Astrocyte (in vitro differentiated cells and primary cell): ENCODE measurements at regions not wholly inside any gene's neighbourhood (a gene's known extent, or its start where the extent isn't known, plus 50 kb on each side); places are given as distances from the start of the nearest gene placed in this dataset.
A peak's percentile ranks its signal among the peaks of the same experiment; 100 is the strongest.

ENCODE experiments used
- DNase-seq: peaks from one replicate; pipeline ENCODE4 v3.0.0-alpha.2; 2010; ENCODE audit warnings: low read depth
- FAIRE-seq: peaks from 2 replicates; lab custom pipeline; 2011; peaks lifted over from hg19 to GRCh38; lab: Jason Lieb, UNC
- H2AFZ ChIP-seq: 2 replicates; pipeline ENCODE4 v1.6.0; 2012; ENCODE audit warnings: low read depth, low read length, inconsistent platforms
- H3K27ac ChIP-seq: 2 replicates; pipeline ENCODE4 v1.5.1; 2011; ENCODE audit warnings: low read depth, low read length, inconsistent platforms
- H3K27me3 ChIP-seq: 2 replicates; pipeline ENCODE4 v1.6.0; 2011; ENCODE audit warnings: low read length, inconsistent platforms; ENCODE audit not compliant: insufficient read depth
- H3K36me3 ChIP-seq: 2 replicates; pipeline ENCODE4 v1.5.1; 2011; ENCODE audit warnings: low read length, inconsistent platforms; ENCODE audit not compliant: insufficient read depth
- H3K4me1 ChIP-seq: 2 replicates; pipeline ENCODE4 v1.5.1; 2011; ENCODE audit warnings: low read length, inconsistent platforms; ENCODE audit not compliant: insufficient read depth
- H3K4me2 ChIP-seq: 2 replicates; pipeline ENCODE4 v1.6.0; 2012; ENCODE audit warnings: low read length, inconsistent platforms
- H3K4me3 ChIP-seq: 2 replicates; pipeline ENCODE4 v1.5.1; 2011; ENCODE audit warnings: low read depth, mild to moderate bottlenecking, low read length, inconsistent platforms; ENCODE audit not compliant: insufficient read depth
- H3K79me2 ChIP-seq: 2 replicates; pipeline ENCODE4 v1.6.0; 2012; ENCODE audit warnings: mild to moderate bottlenecking, low read length, inconsistent platforms; ENCODE audit not compliant: insufficient read depth
- H3K9ac ChIP-seq: 2 replicates; pipeline ENCODE4 v1.6.0; 2012; ENCODE audit warnings: mild to moderate bottlenecking, low read length, inconsistent platforms
- H3K9me3 ChIP-seq: 2 replicates; pipeline ENCODE4 v1.5.1; 2012; ENCODE audit warnings: low read depth, mild to moderate bottlenecking, low read length, inconsistent platforms; ENCODE audit not compliant: insufficient read depth
- H4K20me1 ChIP-seq: 2 replicates; pipeline ENCODE4 v1.6.0; 2012; ENCODE audit warnings: low read length, inconsistent platforms; ENCODE audit not compliant: insufficient read depth
- H3K27ac Mint-ChIP-seq: one replicate; pipeline ENCODE4 v1.8.0; 2021; ENCODE audit warnings: mild to moderate bottlenecking, mixed read lengths; ENCODE audit not compliant: unreplicated experiment
- H3K27me3 Mint-ChIP-seq: one replicate; pipeline ENCODE4 v1.8.0; 2021; ENCODE audit warnings: low read depth, mixed read lengths; ENCODE audit not compliant: unreplicated experiment
- H3K36me3 Mint-ChIP-seq: one replicate; pipeline ENCODE4 v1.8.0; 2021; ENCODE audit warnings: low read depth, mixed read lengths; ENCODE audit not compliant: unreplicated experiment
- H3K4me1 Mint-ChIP-seq: one replicate; pipeline ENCODE4 v1.8.0; 2021; ENCODE audit warnings: low read depth, mixed read lengths; ENCODE audit not compliant: unreplicated experiment
- H3K4me3 Mint-ChIP-seq: one replicate; pipeline ENCODE4 v1.8.0; 2021; ENCODE audit warnings: mild to moderate bottlenecking, moderate library complexity, mixed read lengths; ENCODE audit not compliant: unreplicated experiment
- H3K9me3 Mint-ChIP-seq: one replicate; pipeline ENCODE4 v1.8.0; 2021; ENCODE audit warnings: mild to moderate bottlenecking, mixed read lengths; ENCODE audit not compliant: unreplicated experiment
- CTCF ChIP-seq: IDR thresholded peaks from 2 replicates; pipeline ENCODE4 v1.5.1; 2011; ENCODE audit warnings: low read depth, mild to moderate bottlenecking, inconsistent platforms, low read length, moderate library complexity; ENCODE audit not compliant: insufficient read depth
- EZH2 ChIP-seq: IDR thresholded peaks from 2 replicates; pipeline ENCODE4 v1.6.1; 2012; ENCODE audit warnings: mild to moderate bottlenecking, low read length, inconsistent platforms; ENCODE audit not compliant: insufficient read depth

DNA sequence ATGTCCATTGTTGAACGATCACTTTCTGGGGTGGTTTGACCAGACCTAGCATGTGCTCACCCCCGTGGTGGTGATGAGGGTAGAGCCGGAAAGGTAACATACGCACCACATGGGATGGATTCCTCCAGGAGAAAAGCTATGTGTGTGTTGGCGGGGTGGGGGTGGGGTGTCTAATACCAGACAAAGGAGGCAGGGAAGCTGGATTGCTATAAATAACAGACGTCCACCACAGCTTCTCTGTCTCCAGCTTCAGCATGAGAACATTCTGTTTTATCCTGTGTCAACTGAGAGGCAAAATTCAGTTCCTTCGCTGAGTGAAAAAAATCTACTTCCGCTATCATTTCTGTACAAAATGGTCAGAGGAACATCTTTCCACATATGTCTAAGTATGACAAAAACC, 151.0 kb downstream of the PCSK1 start:
- H3K4me3 Mint-ChIP-seq: no peak overlapping the region

DNA sequence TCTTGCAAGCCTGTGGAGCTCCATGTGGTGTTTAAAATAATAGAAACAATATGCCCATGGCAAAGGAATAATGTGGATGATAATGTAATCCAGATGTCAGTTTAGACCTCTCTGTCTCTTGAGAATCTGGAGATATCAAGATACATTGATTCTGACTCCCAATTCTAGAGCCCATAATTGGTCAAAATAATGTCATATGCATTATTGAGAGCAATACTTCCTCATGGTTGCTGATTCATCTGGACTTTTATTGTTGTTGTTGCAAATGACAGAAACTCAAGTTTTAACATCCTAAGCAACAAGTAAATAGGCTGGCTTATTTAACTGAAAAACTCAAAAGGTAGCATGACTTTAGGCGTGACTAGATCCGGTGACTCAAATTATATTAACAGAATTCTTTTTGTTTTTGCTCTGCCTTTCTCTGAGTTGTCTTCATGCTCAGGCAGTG, 152.1 kb downstream of the PCSK1 start:
- no peaks in the 10 kb centered on the region for H3K36me3 ChIP-seq
- H4K20me1 ChIP-seq: no peaks in the 10 kb centered on the region
- Mint-ChIP-seq H3K27ac (no peak overlapping the region), H3K4me1 (peaks cover 8% of the 10 kb centered on the region), H3K27me3 (no peaks in the 10 kb centered on the region), H3K36me3 (no peaks in the 10 kb centered on the region), H3K4me3 (no peak overlapping the region), H3K9me3 (no peaks in the 10 kb centered on the region)
- H3K4me2 ChIP-seq: no peak overlapping the region
- no peaks in the 10 kb centered on the region for H3K27me3 ChIP-seq
- no peaks in the 10 kb centered on the region for H3K9me3 ChIP-seq
- H3K79me2 ChIP-seq: no peaks in the 10 kb centered on the region
- peaks cover 12% of the 10 kb centered on the region for H3K4me1 ChIP-seq
- H2AFZ ChIP-seq: no peak overlapping the region
- FAIRE-seq (no peak), DNase-seq (no peak)
- no peak overlapping the region for H3K9ac ChIP-seq
- H3K27ac ChIP-seq: no peak overlapping the region
- no peak for TF ChIP-seq CTCF
- H3K4me3 ChIP-seq: no peak overlapping the region

More for the DNA sequence above, 151.0 kb downstream of the PCSK1 start:
- Histone ChIP-seq H3K27me3 (no peaks in the 10 kb centered on the region), H2AFZ (no peak overlapping the region), H3K27ac (no peak overlapping the region), H3K4me2 (no peak overlapping the region), H4K20me1 (no peaks in the 10 kb centered on the region), H3K79me2 (no peaks in the 10 kb centered on the region), H3K4me1 (peaks cover 12% of the 10 kb centered on the region), H3K36me3 (no peaks in the 10 kb centered on the region), H3K9ac (no peak overlapping the region), H3K4me3 (no peak overlapping the region), H3K9me3 (no peaks in the 10 kb centered on the region)
- FAIRE-seq (no peak), DNase-seq (no peak)
- no peaks in the 10 kb centered on the region for H3K27me3 Mint-ChIP-seq
- peak overlapping the region; percentile 29 for H3K27ac Mint-ChIP-seq
- TF ChIP-seq EZH2 (no peak), CTCF (no peak)
- H3K4me1 Mint-ChIP-seq: peaks cover 8% of the 10 kb centered on the region
- no peaks in the 10 kb centered on the region for H3K36me3 Mint-ChIP-seq
- no peaks in the 10 kb centered on the region for H3K9me3 Mint-ChIP-seq

GRCh38 chr5:96279801-96280542, 153.1 kb downstream of the PCSK1 start:
- no peak overlapping the region for H3K4me3 Mint-ChIP-seq
- Histone ChIP-seq H3K27ac (no peak overlapping the region), H3K27me3 (no peaks in the 10 kb centered on the region), H3K9ac (no peak overlapping the region), H3K4me3 (no peak overlapping the region), H3K9me3 (no peaks in the 10 kb centered on the region), H3K4me2 (peak overlapping the region; percentile 26), H3K36me3 (no peaks in the 10 kb centered on the region), H3K4me1 (peaks cover 12% of the 10 kb centered on the region), H4K20me1 (no peaks in the 10 kb centered on the region), H3K79me2 (no peaks in the 10 kb centered on the region), H2AFZ (no peak overlapping the region)
- H3K4me1 Mint-ChIP-seq: peaks cover 8% of the 10 kb centered on the region
- DNase-seq (peak; percentile 65), FAIRE-seq (peak; percentile 41)
- no peak overlapping the region for H3K27ac Mint-ChIP-seq
- no peaks in the 10 kb centered on the region for H3K36me3 Mint-ChIP-seq
- no peak for TF ChIP-seq CTCF
- no peak for TF ChIP-seq EZH2
- H3K27me3 Mint-ChIP-seq: no peaks in the 10 kb centered on the region
- H3K9me3 Mint-ChIP-seq: no peaks in the 10 kb centered on the region
